ENCODE measurements at regions not wholly inside any gene's neighbourhood (a gene's known extent, or its start where the extent isn't known, plus 50 kb on each side); places are given as distances from the start of the nearest gene placed in this dataset.

DNA sequence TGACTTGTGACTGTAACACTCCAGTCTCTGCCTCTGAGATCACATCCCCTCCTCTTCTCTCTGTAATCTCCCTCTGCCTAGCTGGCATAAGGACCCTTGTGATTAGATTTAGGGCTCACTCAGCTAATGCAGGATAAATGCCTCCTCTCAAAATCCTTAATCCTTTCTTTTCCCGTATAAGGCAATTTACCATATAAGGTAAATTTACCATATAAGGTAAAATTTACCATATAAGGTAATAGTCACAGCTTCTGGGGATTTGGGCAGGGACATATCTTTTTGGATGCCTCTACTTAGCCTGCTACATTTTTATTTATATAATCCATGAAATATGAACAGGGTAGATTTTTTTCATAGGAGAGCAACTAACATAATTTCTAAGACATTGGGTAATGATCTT is 318.0 kb upstream of the PUM3 start:
- H3K4me1 ChIP-seq (ENCODE audit: control insufficient read depth, insufficient read depth, low read length), result no peaks in the 10 kb centered on the region
- no CpG with 5 or more reads among the region's 1 CpG for WGBS (ENCODE audit: insufficient coverage)
- H3K4me3 ChIP-seq (ENCODE audit: low read length), result no peak overlapping the region
- no peak for DNase-seq
- H3K36me3 ChIP-seq (ENCODE audit: control insufficient read depth, insufficient read depth, low read length), result no peaks in the 10 kb centered on the region
- H3K27me3 ChIP-seq (ENCODE audit: control insufficient read depth, insufficient read depth, low read length), result no peaks in the 10 kb centered on the region
- no peaks in the 10 kb centered on the region for H3K9me3 ChIP-seq (replicated peaks; ENCODE audit: control insufficient read depth, low read depth, low read length)
- H3K27ac ChIP-seq (ENCODE audit: low read length), result no peak overlapping the region

DNA sequence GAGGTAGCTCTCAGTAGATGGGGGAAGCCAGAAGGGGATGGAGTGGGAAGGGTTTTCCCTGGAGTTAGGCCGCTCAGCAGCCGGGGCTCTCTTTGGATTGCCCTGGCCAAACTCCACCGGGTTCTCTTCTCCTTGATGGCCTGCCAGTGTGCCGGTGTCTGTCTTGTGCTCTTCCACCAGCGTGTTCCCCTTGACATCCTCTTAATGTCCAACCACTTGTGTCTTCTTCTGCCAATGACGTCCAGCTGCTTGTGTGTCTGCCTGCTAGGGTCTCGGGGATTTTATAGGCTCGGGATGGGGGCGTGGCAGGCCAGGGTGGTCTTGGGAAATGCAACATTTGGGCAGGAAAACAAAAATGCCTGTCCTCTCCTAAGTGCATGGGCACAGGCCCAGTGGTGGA is 313.1 kb upstream of the PUM3 start:
- Histone ChIP-seq H3K27ac (ENCODE audit: low read length) (no peak overlapping the region), H3K36me3 (ENCODE audit: control insufficient read depth, insufficient read depth, low read length) (no peaks in the 10 kb centered on the region), H3K27me3 (ENCODE audit: control insufficient read depth, insufficient read depth, low read length) (no peaks in the 10 kb centered on the region), H3K4me1 (ENCODE audit: control insufficient read depth, insufficient read depth, low read length) (no peaks in the 10 kb centered on the region), H3K4me3 (ENCODE audit: low read length) (no peak overlapping the region), H3K9me3 (replicated peaks; ENCODE audit: control insufficient read depth, low read depth, low read length) (no peaks in the 10 kb centered on the region)
- 96% methylated on average over 3 of the region's 9 CpGs for WGBS (ENCODE audit: insufficient coverage)
- no peak for DNase-seq

- no CpG with 5 or more reads among the region's 7 CpGs for WGBS (ENCODE audit: insufficient coverage)
- DNase-seq, result no peak
- no peak overlapping the region for H3K4me3 ChIP-seq (ENCODE audit: low read length)
- H3K9me3 ChIP-seq (replicated peaks; ENCODE audit: control insufficient read depth, low read depth, low read length), result no peaks in the 10 kb centered on the region
- no peak overlapping the region for H3K27ac ChIP-seq (ENCODE audit: low read length)
- H3K27me3 ChIP-seq (ENCODE audit: control insufficient read depth, insufficient read depth, low read length), result no peaks in the 10 kb centered on the region
- H3K36me3 ChIP-seq (ENCODE audit: control insufficient read depth, insufficient read depth, low read length), result no peaks in the 10 kb centered on the region
- H3K4me1 ChIP-seq (ENCODE audit: control insufficient read depth, insufficient read depth, low read length), result no peaks in the 10 kb centered on the region
Measured at GRCh38 chr9:3151672-3152576, 308.0 kb upstream of the PUM3 start.

- H3K9me3 ChIP-seq (replicated peaks; ENCODE audit: control insufficient read depth, low read depth, low read length), result no peaks in the 10 kb centered on the region
- peak; percentile 88 for DNase-seq
- no peak overlapping the region for H3K27ac ChIP-seq (ENCODE audit: low read length)
- no peaks in the 10 kb centered on the region for H3K27me3 ChIP-seq (ENCODE audit: control insufficient read depth, insufficient read depth, low read length)
- no peaks in the 10 kb centered on the region for H3K4me1 ChIP-seq (ENCODE audit: control insufficient read depth, insufficient read depth, low read length)
- 14% methylated on average over 2 of the region's 3 CpGs for WGBS (ENCODE audit: insufficient coverage)
- no peak overlapping the region for H3K4me3 ChIP-seq (ENCODE audit: low read length)
- H3K36me3 ChIP-seq (ENCODE audit: control insufficient read depth, insufficient read depth, low read length), result no peaks in the 10 kb centered on the region
Measured at GRCh38 chr9:3150074-3150473, 306.2 kb upstream of the PUM3 start.

GRCh38 chr9:3138231-3139229 is 294.6 kb upstream of the PUM3 start:
- no peaks in the 10 kb centered on the region for H3K27me3 ChIP-seq (ENCODE audit: control insufficient read depth, insufficient read depth, low read length)
- H3K4me3 ChIP-seq (ENCODE audit: low read length), result no peak overlapping the region
- no peak overlapping the region for H3K27ac ChIP-seq (ENCODE audit: low read length)
- no peaks in the 10 kb centered on the region for H3K36me3 ChIP-seq (ENCODE audit: control insufficient read depth, insufficient read depth, low read length)
- 74% methylated on average over 3 of the region's 10 CpGs for WGBS (ENCODE audit: insufficient coverage)
- no peak for DNase-seq
- no peaks in the 10 kb centered on the region for H3K9me3 ChIP-seq (replicated peaks; ENCODE audit: control insufficient read depth, low read depth, low read length)
- no peaks in the 10 kb centered on the region for H3K4me1 ChIP-seq (ENCODE audit: control insufficient read depth, insufficient read depth, low read length)

DNA sequence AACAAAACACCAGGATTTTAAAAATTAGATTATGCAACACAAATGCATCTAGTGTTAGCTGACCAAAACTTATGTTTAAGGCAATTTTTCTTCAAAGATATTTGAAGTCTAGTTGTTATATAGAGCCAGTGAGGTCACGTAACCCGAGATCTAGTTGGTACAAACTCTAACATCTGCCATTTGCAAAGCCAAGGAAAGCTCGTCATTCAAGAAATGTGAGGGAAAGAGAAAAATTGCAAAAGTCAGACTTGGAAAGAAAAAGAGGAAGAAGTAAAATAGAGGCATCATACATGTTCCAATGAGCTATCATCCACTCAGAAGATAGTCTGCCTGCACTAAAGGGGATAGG is 293.4 kb upstream of the PUM3 start:
- H3K27me3 ChIP-seq (ENCODE audit: control insufficient read depth, insufficient read depth, low read length), result no peaks in the 10 kb centered on the region
- DNase-seq, result no peak
- no CpG with 5 or more reads among the region's 3 CpGs for WGBS (ENCODE audit: insufficient coverage)
- H3K4me3 ChIP-seq (ENCODE audit: low read length), result no peak overlapping the region
- no peak overlapping the region for H3K27ac ChIP-seq (ENCODE audit: low read length)
- no peaks in the 10 kb centered on the region for H3K36me3 ChIP-seq (ENCODE audit: control insufficient read depth, insufficient read depth, low read length)
- H3K4me1 ChIP-seq (ENCODE audit: control insufficient read depth, insufficient read depth, low read length), result no peaks in the 10 kb centered on the region
- H3K9me3 ChIP-seq (replicated peaks; ENCODE audit: control insufficient read depth, low read depth, low read length), result no peaks in the 10 kb centered on the region

DNA sequence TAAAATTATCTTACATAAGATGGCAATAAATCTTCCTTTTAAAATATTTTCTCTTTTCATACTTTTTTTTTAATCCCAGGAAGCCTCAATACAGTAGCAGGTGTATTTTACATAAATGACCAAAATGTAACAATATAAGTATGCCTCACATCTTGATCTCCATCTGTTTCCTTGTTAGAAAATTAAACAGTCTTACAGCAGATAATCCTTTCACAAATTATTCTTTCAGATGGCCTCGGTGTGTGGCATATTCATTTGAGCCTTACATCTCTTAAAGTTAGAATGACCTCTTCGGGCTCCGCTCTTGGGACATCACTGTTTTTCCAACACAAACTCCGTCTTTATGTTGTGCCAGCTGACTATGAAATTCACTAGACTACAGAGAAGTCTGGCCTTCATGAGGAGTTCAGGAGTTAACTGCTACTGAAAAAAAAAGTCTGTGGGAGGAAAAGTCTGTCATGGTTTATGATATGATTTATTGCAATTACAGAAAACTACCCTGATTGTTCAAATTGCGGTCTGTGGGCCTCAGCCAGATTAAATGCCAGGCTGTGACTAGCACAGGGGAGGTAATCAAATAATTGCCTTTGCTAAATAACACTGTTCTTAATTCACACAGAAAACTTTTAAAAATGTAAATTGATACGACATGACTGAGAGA is 292.9 kb upstream of the PUM3 start:
- Histone ChIP-seq H3K36me3 (ENCODE audit: control insufficient read depth, insufficient read depth, low read length) (no peaks in the 10 kb centered on the region), H3K27me3 (ENCODE audit: control insufficient read depth, insufficient read depth, low read length) (no peaks in the 10 kb centered on the region), H3K27ac (ENCODE audit: low read length) (no peak overlapping the region), H3K4me3 (ENCODE audit: low read length) (no peak overlapping the region), H3K4me1 (ENCODE audit: control insufficient read depth, insufficient read depth, low read length) (no peaks in the 10 kb centered on the region), H3K9me3 (replicated peaks; ENCODE audit: control insufficient read depth, low read depth, low read length) (no peaks in the 10 kb centered on the region)
- no peak for DNase-seq
- WGBS (ENCODE audit: insufficient coverage), result 79% methylated on average over 2 of the region's 6 CpGs

- H3K27ac ChIP-seq (ENCODE audit: low read length), result no peak overlapping the region
- no CpG with 5 or more reads among the region's 1 CpG for WGBS (ENCODE audit: insufficient coverage)
- no peaks in the 10 kb centered on the region for H3K9me3 ChIP-seq (replicated peaks; ENCODE audit: control insufficient read depth, low read depth, low read length)
Measured at GRCh38 chr9:3136230-3136629, 292.3 kb upstream of the PUM3 start.

GRCh38 chr9:3127564-3127963 is 283.7 kb upstream of the PUM3 start:
- no CpG with 5 or more reads among the region's 1 CpG for WGBS (ENCODE audit: insufficient coverage)

More at GRCh38 chr9:3136230-3136629, 292.3 kb upstream of the PUM3 start:
- Histone ChIP-seq H3K36me3 (ENCODE audit: control insufficient read depth, insufficient read depth, low read length) (no peaks in the 10 kb centered on the region), H3K4me1 (ENCODE audit: control insufficient read depth, insufficient read depth, low read length) (no peaks in the 10 kb centered on the region), H3K27me3 (ENCODE audit: control insufficient read depth, insufficient read depth, low read length) (no peaks in the 10 kb centered on the region), H3K4me3 (ENCODE audit: low read length) (no peak overlapping the region)
- DNase-seq, result no peak

More at GRCh38 chr9:3127564-3127963, 283.7 kb upstream of the PUM3 start:
- Histone ChIP-seq H3K27me3 (ENCODE audit: control insufficient read depth, insufficient read depth, low read length) (no peaks in the 10 kb centered on the region), H3K4me3 (ENCODE audit: low read length) (no peak overlapping the region), H3K27ac (ENCODE audit: low read length) (no peak overlapping the region), H3K36me3 (ENCODE audit: control insufficient read depth, insufficient read depth, low read length) (no peaks in the 10 kb centered on the region), H3K9me3 (replicated peaks; ENCODE audit: control insufficient read depth, low read depth, low read length) (no peaks in the 10 kb centered on the region), H3K4me1 (ENCODE audit: control insufficient read depth, insufficient read depth, low read length) (no peaks in the 10 kb centered on the region)
- DNase-seq, result no peak
